Activated CD4-positive, alpha-beta memory T cell treated with anti-CD3 and anti-CD28 coated beads, Interleukin-2, amount 10 ng/mL, durations not matched to agents 7 days and 5 days (primary cell): ENCODE measurements at regions not wholly inside any gene's neighbourhood (a gene's known extent, or its start where the extent isn't known, plus 50 kb on each side); places are given as distances from the start of the nearest gene placed in this dataset.

Experiments used
- CTCF ChIA-PET: fragments of 350-600 bp; sonication (Branson Sonifier 250); formaldehyde crosslinking; loops from one replicate; lab custom pipeline; 2021; ENCODE audit warnings: antibody characterized with exemption, inconsistent platforms; lab: Charles Lee
- POLR2A ChIA-PET: fragments of 350-600 bp; sonication (Branson Sonifier 250); formaldehyde crosslinking; loops from one replicate; lab custom pipeline; 2021; ENCODE audit warnings: antibody characterized with exemption; lab: Charles Lee
- DNase-seq: peaks from one replicate; pipeline ENCODE4 v3.0.0-alpha.2; 2020
- H3K27ac Mint-ChIP-seq: one replicate; pipeline ENCODE4 v1.8.0; 2021; ENCODE audit warnings: mild to moderate bottlenecking, mixed read lengths
- H3K27me3 Mint-ChIP-seq: one replicate; pipeline ENCODE4 v1.8.0; 2021; ENCODE audit warnings: mixed read lengths
- H3K36me3 Mint-ChIP-seq: one replicate; pipeline ENCODE4 v1.8.0; 2021; ENCODE audit warnings: low read depth, mixed read lengths
- H3K4me1 Mint-ChIP-seq: one replicate; pipeline ENCODE4 v1.8.0; 2021; ENCODE audit warnings: mixed read lengths
- H3K4me3 Mint-ChIP-seq: one replicate; pipeline ENCODE4 v1.8.0; 2021; ENCODE audit warnings: mild to moderate bottlenecking, mixed read lengths
- H3K9me3 Mint-ChIP-seq: one replicate; pipeline ENCODE4 v1.8.0; 2021; ENCODE audit warnings: mixed read lengths

GRCh38 chr2:8461341-8461740 lies 220.5 kb upstream of the ID2 start:
- H3K27ac Mint-ChIP-seq: no peak overlapping the region
- H3K4me1 Mint-ChIP-seq: peaks cover 44% of the 10 kb centered on the region
- H3K9me3 Mint-ChIP-seq: no peaks in the 10 kb centered on the region
- no peak for DNase-seq
- POLR2A ChIA-PET: interaction anchor here (1.2 kb wide), 1 partner anchor 11 kb away, joined by 3 read pairs; no protein-coding TSS in a partner anchor
- H3K36me3 Mint-ChIP-seq: peaks cover 27% of the 10 kb centered on the region
- H3K4me3 Mint-ChIP-seq: no peak overlapping the region
- CTCF ChIA-PET: interaction anchor here (1.6 kb wide), 1 partner anchor 10 kb away, joined by 6 read pairs; no protein-coding TSS in a partner anchor
- no peaks in the 10 kb centered on the region for H3K27me3 Mint-ChIP-seq

GRCh38 chr2:8462280-8462679 lies 219.6 kb upstream of the ID2 start:
- Mint-ChIP-seq H3K36me3 (peaks cover 27% of the 10 kb centered on the region), H3K27me3 (no peaks in the 10 kb centered on the region), H3K9me3 (no peaks in the 10 kb centered on the region), H3K27ac (no peak overlapping the region), H3K4me3 (no peak overlapping the region), H3K4me1 (peaks cover 41% of the 10 kb centered on the region)
- ChIA-PET CTCF (interaction anchor here (1.6 kb wide), 1 partner anchor 9 kb away, joined by 6 read pairs; no protein-coding TSS in a partner anchor), POLR2A (interaction anchor here (1.0 to 1.2 kb wide), 2 partner anchors 10 to 52 kb away, joined by 3 read pairs; no protein-coding TSS in a partner anchor)
- no peak for DNase-seq

GRCh38 chr2:8462899-8463648 lies 218.8 kb upstream of the ID2 start:
- POLR2A ChIA-PET: no interaction called here
- Mint-ChIP-seq H3K36me3 (peaks cover 32% of the 10 kb centered on the region), H3K9me3 (peaks cover 4% of the 10 kb centered on the region), H3K4me3 (no peak overlapping the region), H3K4me1 (peaks cover 35% of the 10 kb centered on the region), H3K27ac (no peak overlapping the region), H3K27me3 (no peaks in the 10 kb centered on the region)
- CTCF ChIA-PET: no interaction called here
- no peak for DNase-seq

GRCh38 chr2:8465560-8465959 lies 216.3 kb upstream of the ID2 start:
- no peak for DNase-seq
- H3K27ac Mint-ChIP-seq: no peak overlapping the region
- H3K4me3 Mint-ChIP-seq: no peak overlapping the region
- POLR2A ChIA-PET: no interaction called here
- H3K27me3 Mint-ChIP-seq: no peaks in the 10 kb centered on the region
- peaks cover 14% of the 10 kb centered on the region for H3K9me3 Mint-ChIP-seq
- peaks cover 31% of the 10 kb centered on the region for H3K4me1 Mint-ChIP-seq
- peaks cover 38% of the 10 kb centered on the region for H3K36me3 Mint-ChIP-seq
- CTCF ChIA-PET: no interaction called here

GRCh38 chr2:8469709-8470493 lies 212.0 kb upstream of the ID2 start:
- H3K9me3 Mint-ChIP-seq: peaks cover 14% of the 10 kb centered on the region
- DNase-seq: no peak
- H3K36me3 Mint-ChIP-seq: peaks cover 51% of the 10 kb centered on the region
- no peaks in the 10 kb centered on the region for H3K27me3 Mint-ChIP-seq
- ChIA-PET POLR2A (interaction anchor here (1.0 to 3.3 kb wide), 2 partner anchors 12 to 15 kb away, joined by 4 to 23 read pairs; no protein-coding TSS in a partner anchor), CTCF (interaction anchor here (3.5 kb wide), 1 partner anchor 74 kb away, joined by 16 read pairs; no protein-coding TSS in a partner anchor)
- peaks cover 58% of the 10 kb centered on the region for H3K4me1 Mint-ChIP-seq
- H3K4me3 Mint-ChIP-seq: no peak overlapping the region
- no peak overlapping the region for H3K27ac Mint-ChIP-seq

GRCh38 chr2:8472545-8473323 lies 209.1 kb upstream of the ID2 start:
- Mint-ChIP-seq H3K27me3 (no peaks in the 10 kb centered on the region), H3K27ac (peak overlapping the region; percentile 92), H3K4me1 (peaks cover 84% of the 10 kb centered on the region), H3K9me3 (peaks cover 12% of the 10 kb centered on the region), H3K4me3 (peak overlapping the region; percentile 11), H3K36me3 (peaks cover 52% of the 10 kb centered on the region)
- CTCF ChIA-PET: interaction anchor here (0.8 to 3.5 kb wide), 6 partner anchors 9 to 748 kb away, joined by 3 to 16 read pairs (median 5); no protein-coding TSS in a partner anchor
- DNase-seq: peak; percentile 57
- POLR2A ChIA-PET: interaction anchor here (0.9 to 8.2 kb wide), 19 partner anchors 9 to 747 kb away, joined by 3 to 122 read pairs (median 7); partner anchors contain the start of gene ID2

GRCh38 chr2:8475349-8476031 lies 206.4 kb upstream of the ID2 start:
- Mint-ChIP-seq H3K4me3 (no peak overlapping the region), H3K36me3 (peaks cover 37% of the 10 kb centered on the region), H3K27me3 (no peaks in the 10 kb centered on the region), H3K4me1 (peaks cover 93% of the 10 kb centered on the region), H3K27ac (peak overlapping the region; percentile 77), H3K9me3 (no peaks in the 10 kb centered on the region)
- CTCF ChIA-PET: interaction anchor here (0.5 to 2.0 kb wide), 4 partner anchors 13 to 354 kb away, joined by 3 to 12 read pairs (median 4); no protein-coding TSS in a partner anchor
- POLR2A ChIA-PET: interaction anchor here (0.8 to 8.2 kb wide), 9 partner anchors 9 to 205 kb away, joined by 3 to 122 read pairs (median 4); partner anchors contain the start of gene ID2
- DNase-seq: peak; percentile 31

GRCh38 chr2:8477552-8478470 lies 204.0 kb upstream of the ID2 start:
- no peaks in the 10 kb centered on the region for H3K27me3 Mint-ChIP-seq
- peaks cover 93% of the 10 kb centered on the region for H3K4me1 Mint-ChIP-seq
- no peaks in the 10 kb centered on the region for H3K9me3 Mint-ChIP-seq
- H3K36me3 Mint-ChIP-seq: peaks cover 30% of the 10 kb centered on the region
- CTCF ChIA-PET: interaction anchor here (1.0 to 3.2 kb wide), 5 partner anchors 12 to 752 kb away, joined by 3 to 21 read pairs (median 4); partner anchors contain the start of gene ID2
- H3K27ac Mint-ChIP-seq: peak overlapping the region; percentile 96
- POLR2A ChIA-PET: interaction anchor here (0.7 to 8.2 kb wide), 15 partner anchors 9 to 753 kb away, joined by 3 to 122 read pairs (median 5); partner anchors contain the start of genes ID2 and KIDINS220
- peak; percentile 56 for DNase-seq
- H3K4me3 Mint-ChIP-seq: peak overlapping the region; percentile 58

- peaks cover 32% of the 10 kb centered on the region for H3K36me3 Mint-ChIP-seq
- H3K4me1 Mint-ChIP-seq: peaks cover 94% of the 10 kb centered on the region
- no peaks in the 10 kb centered on the region for H3K27me3 Mint-ChIP-seq
- H3K27ac Mint-ChIP-seq: peak overlapping the region; percentile 96
- no peak overlapping the region for H3K4me3 Mint-ChIP-seq
- CTCF ChIA-PET: interaction anchor here (1.0 to 3.2 kb wide), 3 partner anchors 11 to 66 kb away, joined by 3 to 21 read pairs (median 4); no protein-coding TSS in a partner anchor
- no peak for DNase-seq
- H3K9me3 Mint-ChIP-seq: no peaks in the 10 kb centered on the region
- POLR2A ChIA-PET: interaction anchor here (0.7 to 8.2 kb wide), 11 partner anchors 10 to 754 kb away, joined by 3 to 122 read pairs (median 8); partner anchors contain the start of gene ID2
Measured at GRCh38 chr2:8478471-8478793, 203.4 kb upstream of the ID2 start.

- Mint-ChIP-seq H3K27me3 (no peaks in the 10 kb centered on the region), H3K27ac (peak overlapping the region; percentile 58), H3K4me1 (peaks cover 90% of the 10 kb centered on the region), H3K4me3 (no peak overlapping the region), H3K9me3 (no peaks in the 10 kb centered on the region), H3K36me3 (peaks cover 23% of the 10 kb centered on the region)
- ChIA-PET CTCF (interaction anchor here (3.2 kb wide), 1 partner anchor 65 kb away, joined by 21 read pairs; no protein-coding TSS in a partner anchor), POLR2A (interaction anchor here (0.9 to 4.3 kb wide), 4 partner anchors 9 to 205 kb away, joined by 4 to 31 read pairs (median 17); partner anchors contain the start of gene ID2)
- no peak for DNase-seq
Measured at GRCh38 chr2:8479298-8479697, 202.6 kb upstream of the ID2 start.
